T-helper 9 cell (primary cell): ENCODE measurements at regions not wholly inside any gene's neighbourhood (a gene's known extent, or its start where the extent isn't known, plus 50 kb on each side); places are given as distances from the start of the nearest gene placed in this dataset.
"Not testable (repeated sequence)": the region's sequence is repeated elsewhere in the genome, so short reads cannot be mapped to it uniquely, and the experiment has no call there.

ENCODE experiments used
- DNase-seq: peaks from one replicate; pipeline ENCODE4 v3.0.0-alpha.2; 2020

DNA sequence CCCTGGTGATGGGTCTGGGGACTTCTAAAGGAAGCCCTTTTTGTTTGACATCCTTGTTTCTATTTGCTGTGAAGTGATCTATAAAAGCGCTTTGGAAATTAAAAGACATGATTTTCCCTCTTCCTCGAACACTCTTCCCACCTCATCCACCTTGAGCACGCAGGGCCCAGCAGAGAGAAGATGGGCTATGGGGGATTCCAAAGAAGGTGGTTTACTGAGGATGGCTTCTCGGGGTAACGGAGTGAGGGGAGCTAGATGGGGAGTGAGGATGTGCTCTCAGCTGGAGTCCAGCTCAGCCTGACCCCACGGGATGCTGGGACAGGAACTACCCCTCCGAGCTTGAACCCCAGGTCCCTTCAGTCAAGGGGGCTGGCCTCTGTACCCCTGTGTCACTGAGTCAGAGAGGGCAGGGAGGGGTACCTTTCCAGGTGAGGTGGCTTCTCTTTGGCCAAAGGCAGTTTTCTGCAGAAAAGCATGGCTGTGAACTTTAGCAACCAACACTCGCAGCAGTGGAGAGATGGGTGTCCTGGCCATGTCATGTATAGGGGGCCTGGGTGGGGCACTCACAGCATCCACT lies 180.7 kb upstream of the SMAD3 start:
- DNase-seq = no peak

DNA sequence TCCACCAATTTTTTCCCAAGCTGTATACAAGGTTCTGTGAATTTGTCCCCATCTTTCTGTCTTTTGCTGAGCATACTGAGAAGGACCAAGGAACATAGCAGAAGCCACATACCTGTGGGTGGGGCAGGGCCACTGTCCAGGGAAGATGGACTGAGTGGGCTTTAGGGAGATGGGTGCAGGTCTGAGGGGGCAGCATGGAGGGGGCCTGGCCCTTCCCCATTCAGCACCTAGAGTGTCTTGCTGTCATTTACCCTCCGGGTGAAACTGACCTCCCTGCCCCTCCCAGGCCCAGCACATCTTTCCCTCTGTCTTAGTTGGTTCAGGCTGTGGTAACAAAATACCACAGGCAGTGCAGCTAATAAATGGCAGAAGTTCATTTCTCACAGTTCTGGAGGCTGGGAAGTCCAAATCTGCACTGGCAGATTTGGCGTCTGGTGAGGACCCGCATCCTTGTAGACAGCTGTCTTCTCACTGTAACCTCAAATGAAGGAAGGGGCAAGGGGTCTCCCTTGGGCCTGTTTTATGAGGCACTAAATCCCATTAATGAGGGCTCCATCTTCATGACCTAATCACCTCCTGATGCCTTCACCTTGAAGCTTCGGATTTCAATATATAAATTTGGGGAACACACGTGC lies 180.0 kb upstream of the SMAD3 start:
- no peak for DNase-seq

DNA sequence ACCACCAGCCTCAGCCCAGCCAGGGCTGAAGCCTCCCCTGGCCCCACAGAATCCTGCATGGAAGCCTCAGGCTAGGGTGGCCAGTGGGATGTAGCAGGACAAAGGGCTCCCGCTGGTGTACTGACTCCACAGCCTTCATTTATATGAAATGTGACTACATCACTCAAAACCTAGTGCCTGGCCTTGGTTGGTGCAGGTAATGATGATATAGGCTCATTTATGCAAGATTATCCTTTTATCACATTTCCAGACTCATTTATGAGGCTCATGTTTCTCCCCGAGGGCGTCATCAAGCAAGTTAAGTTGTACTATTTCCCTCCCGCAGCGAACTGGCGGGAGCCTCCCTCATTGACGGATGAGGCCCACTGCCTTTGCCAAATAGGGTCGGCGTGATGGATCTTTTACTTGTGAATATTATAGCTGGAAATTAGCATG lies 179.1 kb upstream of the SMAD3 start:
- DNase-seq = no peak

DNA sequence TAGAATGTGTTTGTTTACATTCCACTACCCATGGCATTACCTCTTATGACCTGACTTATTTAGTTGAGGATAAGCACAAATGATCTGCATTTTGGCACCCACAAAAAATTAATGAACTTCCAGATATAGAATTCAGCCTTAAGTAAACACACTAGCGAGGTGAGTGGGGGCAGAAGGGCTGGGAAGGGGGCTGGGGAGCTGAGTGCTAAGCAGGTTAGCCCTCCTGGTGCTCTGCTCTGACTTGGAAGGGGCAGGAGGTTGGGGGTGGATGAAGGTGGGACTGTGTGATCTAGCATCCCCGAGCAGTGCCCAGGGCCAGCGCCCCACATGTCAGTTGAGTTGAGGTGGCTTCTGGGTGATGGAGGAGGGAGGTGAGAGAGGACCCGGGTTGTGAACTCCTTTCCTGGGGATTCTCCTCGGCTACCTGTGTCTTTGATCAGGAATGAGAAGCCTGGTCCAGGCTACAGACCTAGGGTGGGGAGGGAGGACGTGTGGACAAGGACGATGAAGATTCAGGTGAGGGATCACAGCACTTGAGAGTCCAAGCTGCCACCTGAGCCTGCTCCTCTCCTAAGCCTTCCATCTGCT lies 178.6 kb upstream of the SMAD3 start:
- DNase-seq = no peak

DNA sequence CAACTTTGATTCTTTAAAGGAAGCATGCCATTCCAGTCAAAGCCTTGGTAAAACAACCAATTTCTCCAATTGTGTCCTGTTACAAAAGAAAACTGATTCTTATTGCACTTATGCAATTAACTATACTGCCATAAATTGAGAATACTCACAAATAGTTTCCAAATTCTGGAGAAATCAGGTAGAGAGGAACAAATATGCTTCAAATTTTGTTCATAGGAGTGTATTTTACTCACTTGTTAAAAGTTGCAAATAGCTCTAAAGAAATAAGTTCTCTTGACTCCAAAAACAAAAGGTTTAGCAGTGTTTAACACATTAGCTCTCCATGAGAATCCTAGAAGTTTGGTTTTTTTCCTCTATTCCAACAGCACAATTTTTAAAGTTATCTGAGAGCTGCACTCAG lies 176.1 kb upstream of the SMAD3 start:
- not testable (repeated sequence) for DNase-seq

DNA sequence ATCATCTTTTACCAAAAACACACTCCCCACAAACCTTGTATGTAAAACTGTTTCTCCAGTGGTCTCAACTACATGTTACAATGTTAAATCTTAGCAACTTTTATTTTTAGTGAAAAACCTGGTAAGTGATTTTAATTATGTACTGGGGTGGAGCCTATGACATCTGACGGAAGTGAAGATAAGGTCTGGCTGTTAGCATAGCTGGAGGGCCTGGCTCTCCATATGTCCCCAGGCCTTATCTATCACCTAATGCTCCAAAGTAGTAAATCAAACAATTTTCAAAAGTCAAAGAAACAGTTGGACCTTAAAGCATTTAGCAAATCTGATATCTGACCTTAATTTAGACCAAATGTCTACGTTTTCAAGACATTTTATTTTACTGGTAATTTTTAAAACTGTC lies 173.6 kb upstream of the SMAD3 start:
- no peak for DNase-seq

DNA sequence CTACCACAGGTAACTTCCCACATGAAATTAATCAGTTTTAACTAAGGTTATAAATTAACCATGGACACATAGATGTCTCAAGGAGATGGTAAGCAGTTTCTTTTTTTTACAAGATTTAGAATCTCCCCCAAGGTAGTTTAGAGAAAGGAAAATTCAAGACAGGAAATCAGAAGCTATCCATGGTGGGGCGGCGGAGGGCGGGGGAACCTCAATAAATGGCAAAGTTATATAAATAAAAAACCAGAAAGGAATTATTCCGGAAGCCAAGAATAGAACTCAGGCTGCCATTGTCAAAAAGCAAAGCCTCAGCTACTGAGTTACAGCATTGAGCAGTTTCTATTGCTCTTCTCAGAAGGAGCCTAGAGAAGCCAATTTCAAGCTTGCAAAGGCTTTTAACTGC lies 172.1 kb upstream of the SMAD3 start:
- no peak for DNase-seq

DNA sequence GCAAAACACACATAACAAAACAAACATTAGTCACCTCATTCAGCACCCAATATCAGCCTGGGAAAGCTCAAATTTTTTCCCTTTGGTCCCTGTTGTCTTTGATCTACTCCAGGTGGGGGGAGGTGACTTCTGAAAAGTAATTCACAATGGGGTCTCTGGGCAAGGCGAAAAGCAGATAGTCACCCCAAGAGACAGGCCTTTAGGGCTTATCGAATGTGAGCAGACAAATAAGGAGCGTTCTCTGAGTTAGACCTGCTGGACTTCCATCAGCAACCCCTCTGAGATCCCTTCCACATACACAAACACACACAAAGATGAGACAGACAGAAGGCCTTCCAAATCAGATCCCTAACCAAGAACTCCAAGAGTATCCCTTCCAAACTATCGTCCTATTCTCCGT lies 171.0 kb upstream of the SMAD3 start:
- no peak for DNase-seq

DNA sequence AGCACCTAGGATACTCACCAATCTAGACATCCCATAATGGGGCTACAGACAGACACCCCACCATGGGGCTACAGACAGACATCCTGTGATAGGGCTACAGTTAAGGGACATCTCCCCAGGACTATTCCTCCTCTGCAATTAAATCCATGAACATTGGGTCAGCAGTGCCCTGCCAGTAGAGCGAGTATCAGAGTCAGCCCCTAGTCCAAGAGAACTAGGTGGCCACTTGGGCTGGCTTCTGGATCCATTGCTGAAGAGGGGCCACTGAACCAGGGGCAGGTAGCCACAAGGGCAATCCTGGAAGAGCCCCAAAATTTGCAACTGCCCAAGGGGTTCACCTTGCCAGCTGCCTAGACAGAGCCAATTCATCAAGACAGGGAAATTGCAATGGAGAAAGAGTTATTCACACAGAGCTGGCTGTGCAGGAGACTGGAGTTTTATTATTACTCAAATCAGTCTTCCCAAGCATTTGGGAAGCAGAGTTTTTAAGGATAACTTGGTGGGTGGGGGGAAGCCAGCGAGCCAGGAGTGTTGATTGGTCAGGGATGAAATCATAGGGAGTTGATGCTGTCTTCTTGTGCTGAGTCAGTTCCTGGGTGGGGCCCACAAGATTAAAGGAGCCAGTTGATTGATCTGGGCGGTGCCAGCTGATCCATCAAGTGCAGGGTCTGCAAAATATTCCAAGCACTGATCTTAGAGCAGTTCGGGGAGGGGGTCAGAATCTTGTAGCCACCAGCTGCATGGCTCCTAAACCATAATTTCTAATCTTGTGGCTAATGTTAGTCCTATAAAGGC lies 170.2 kb upstream of the SMAD3 start:
- DNase-seq = no peak

DNA sequence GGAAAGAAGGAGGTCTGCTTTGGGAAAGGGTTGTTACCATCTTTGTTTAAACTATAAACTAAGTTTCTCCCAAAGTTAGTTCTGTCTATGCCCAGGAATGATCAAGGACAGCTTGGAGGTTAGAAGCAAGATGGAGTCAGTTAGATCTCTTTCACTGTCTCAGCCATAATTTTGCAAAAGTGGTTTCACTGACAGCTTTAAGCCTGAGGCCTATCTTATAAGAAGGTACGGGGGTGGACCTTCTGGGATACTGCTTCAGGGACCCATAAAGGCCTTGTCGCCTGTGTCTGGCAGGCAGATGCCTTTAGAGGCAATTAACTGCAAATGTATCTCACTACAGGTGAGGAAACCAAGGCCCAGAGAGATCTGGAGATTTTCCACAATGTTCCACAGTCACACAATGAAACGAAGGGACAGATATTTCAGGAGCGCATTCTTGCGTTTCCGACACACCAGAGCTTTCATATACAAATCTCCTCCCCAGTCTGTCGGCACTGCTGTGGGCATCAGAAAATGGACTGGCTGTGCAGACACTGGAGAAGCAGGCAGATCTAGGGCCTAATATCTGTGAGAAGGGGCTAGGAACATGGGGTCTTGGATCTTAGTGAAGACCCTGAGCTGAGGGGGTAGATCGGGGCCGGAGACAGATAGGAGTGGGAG lies 169.5 kb upstream of the SMAD3 start:
- DNase-seq = no peak

DNA sequence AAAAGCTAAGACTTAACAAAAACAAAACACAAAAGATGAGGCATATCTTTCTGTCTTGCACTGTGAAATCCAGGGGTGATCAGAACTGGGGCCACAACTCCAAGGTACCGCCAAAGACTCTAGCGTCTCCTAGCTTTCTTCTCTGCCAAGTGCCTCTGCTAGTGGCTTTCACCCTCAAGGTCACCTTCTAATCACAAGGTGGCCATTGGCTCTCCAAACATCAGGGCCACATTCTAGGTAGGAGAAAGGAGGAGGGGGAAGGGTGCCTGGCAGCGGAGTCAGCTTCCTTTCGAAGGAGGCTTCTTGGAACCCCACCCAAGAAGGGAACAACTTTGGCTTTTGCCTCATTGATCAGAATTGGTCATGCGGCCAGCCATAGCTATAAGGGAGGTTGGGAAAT lies 168.8 kb upstream of the SMAD3 start:
- DNase-seq = no peak

DNA sequence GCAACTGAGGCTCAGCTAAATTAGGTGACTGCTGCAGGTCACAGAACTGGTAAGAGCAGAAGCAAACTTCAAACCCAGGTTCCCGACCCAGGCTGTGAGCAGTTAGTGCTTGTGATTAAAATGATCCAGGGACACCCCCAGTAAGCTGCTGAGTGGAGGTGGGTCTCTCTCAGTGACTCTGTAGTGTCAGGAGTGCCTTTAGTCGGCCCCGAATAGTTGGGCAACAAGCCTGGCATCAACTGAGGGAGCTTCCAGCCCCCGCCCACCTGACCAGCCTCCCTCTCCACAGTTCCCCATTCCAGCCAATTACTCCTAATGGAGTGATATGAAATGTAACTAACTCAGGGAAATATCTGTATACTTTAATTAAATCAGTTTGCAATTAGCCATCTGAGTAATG lies 168.0 kb upstream of the SMAD3 start:
- no peak for DNase-seq

DNA sequence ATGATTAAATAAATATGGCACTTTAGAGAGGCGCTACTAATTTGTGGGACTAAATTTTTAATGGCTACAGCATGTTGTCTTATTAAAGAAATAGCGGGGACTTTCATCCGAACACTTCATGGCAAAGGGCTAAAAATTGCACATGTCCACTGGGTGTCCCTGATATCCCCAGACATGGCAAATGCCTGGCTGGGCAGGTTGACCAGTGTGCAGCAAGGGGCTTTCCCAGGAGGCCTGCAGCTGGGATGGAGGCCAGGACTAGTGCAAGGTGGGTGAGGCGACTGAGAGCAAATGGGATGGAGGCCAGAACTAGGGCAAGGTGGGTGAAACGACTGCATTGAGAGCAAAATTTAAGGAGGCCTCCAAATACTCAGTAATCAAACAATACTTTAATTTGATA lies 167.4 kb upstream of the SMAD3 start:
- DNase-seq = no peak

DNA sequence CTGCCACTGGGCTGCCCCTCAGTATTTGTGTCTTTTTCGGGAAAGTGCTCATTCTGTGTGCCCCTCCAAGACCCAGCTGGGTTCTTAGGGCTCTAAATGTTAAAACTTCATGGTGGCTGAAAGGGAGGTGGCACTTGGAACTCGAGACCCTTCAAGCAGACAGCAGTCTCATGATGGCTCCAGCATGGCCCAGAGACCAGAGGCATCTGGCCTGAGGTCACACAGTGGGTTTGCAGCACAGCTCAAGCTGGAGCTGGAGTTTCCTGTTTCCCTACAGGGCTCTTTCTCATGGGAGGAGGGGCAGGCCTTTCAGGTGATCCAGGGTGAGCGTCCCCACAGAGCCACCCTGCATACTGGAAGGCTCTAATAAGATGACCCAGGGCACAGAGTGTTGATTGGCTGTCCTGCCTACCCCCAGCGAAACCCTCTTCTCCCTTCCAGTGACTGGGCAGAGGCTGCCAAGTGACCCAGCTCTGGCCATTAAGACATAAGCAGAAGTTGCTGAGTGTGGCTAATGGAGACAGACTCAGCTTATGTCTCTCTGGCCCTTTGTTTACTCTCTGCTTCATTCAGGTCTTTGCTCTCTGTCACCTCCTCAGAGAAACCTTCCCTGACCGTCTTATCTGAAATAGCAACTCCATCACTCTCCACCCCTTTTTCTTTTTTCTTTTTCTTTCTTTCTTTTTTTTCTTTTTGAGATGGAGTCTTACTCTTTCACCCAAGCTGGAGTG lies 166.6 kb upstream of the SMAD3 start:
- no peak for DNase-seq

DNA sequence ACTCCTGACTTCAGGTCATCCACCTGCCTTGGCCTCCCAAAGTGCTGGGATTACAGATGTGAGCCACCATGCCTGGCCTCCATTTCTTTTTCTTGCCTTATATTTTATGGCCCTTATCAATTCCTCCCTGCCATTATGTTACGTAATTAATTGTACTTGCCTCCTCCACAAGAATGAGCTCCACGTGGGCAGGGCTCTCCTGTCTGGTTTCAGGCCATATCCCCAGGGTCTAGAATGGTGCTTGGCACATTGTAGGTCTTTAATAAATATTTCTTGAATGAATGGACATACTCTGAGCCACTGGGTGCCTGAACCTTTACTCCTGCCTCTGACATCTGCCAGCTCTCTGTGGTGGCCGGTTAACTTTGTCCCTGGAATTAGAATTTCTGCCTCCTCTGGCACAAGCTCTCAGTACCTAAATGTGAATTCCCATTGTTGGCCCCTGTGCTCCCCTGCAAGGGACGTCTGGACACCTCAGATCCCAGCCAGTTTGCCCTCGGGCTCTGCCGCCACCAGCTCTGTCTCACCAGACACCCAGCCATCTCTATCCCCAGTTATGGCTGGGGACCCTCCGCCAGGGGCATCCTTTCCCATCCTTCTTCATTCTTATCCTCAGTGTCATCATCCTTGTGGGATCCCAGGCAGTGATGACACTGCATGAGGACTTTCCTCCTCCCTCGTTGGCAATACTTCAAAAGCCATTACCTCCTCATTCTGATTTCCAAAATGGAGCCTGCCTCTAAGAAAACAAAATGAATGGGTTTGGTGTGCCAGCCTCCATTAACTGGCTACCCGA lies 165.6 kb upstream of the SMAD3 start:
- no peak for DNase-seq

DNA sequence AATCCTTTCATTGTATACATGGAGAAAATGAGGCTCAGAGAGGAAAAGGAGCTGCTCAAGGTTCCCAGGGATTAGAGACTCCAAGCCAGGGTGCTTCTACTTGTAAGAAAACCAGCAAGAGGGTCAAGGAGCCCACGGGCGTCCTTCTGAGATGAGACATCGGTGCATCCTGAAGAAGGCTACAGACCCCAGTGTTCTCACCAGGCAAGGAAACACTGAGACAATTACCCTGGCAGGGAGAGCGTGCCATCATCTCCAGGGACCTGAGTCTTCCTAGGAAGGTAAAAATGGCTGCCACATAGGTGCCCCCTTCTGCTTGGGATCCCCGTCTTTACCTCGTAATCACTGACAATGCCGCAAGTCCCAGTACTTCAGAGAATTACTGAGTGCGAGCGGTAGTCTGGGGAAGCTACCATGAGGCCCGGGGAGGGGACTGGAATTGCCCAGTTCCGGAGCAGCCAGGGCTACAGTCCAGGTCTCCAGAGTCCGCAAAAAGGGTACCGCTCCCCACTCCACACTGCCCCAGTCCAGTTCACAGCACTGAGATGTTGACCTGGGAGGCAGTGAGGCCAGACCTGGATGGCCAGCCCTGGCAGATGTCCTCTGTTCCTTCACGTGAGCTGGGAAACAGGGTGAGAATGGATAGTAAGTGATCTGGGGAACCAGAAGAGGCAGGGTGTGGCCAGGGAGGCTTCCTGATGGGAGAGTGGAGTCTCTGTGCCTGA lies 164.7 kb upstream of the SMAD3 start:
- no peak for DNase-seq

DNA sequence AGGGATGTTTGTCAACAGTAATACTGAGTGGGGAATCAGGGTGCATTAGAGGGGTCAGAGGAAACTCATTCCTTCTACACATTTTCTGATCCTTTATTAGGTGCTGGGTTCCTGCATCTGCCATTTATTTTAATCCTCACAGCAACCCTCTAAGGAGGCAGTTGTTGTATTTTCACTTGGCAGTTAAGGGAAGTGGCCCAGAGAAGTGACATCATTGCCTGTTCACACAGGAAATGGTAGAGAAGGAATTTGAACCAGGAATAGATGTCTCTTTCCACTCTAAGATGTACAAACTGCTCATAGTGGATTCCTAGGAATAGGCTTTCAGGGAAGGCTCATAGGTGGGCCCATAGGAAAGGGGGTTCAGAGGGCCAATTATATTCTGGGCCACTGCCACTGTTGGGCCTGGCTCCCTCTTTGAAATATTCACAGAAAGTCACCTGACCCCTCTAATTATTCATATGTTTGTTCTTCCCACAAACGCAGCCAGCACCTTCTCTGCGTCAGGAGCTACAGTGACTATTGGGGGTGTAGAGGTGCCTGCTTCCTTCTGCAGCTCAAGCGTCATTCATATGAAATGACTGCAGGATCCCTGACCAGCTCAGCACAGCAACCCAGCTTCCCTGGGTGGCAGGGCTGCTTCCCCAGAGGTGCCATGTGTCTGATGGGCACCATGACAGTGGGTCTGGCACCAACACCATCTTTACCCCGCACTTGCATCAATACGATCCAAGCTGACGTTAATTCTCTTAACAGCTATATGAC lies 163.9 kb upstream of the SMAD3 start:
- no peak for DNase-seq

DNA sequence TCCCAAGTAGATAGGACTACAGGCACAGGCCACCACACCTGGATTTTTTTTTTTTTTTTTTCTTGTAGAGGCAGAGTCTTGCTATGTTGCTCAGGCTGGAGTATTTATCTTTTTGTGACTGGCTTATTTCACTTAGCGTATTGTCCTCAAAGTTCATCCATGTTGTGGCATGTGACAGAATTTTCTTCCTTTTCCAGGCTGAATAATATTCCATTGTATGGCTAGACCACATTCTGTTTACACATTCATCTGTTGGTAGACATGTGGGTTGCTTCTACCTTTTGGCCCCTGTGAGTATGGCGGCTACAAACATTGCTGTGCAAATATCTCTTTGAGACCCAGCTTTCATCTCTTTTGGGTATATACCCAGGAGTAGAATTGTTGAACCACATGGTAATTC lies 160.2 kb upstream of the SMAD3 start:
- no peak for DNase-seq

DNA sequence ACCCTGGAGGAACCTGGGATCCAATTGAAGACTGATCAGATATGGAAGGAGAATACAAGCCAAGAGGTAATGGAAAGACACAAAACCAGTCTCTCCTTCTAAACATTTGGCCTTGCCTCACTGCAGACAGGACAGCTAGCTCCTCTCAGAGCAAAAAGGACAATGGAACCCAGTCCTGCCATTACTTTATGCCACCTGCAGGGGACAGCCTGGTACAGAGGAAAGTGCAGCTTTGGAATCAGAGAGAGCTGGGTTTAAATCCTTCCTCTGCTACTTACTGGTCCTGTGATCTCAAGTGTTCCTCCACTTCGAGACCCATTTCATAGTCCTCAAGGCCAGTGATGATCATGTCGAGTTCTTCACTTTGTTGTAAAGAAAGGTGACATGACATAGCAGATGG lies 159.4 kb upstream of the SMAD3 start:
- no peak for DNase-seq
